Ascending aorta (tissue), 2 donors: ENCODE measurements at regions not wholly inside any gene's neighbourhood (a gene's known extent, or its start where the extent isn't known, plus 50 kb on each side); places are given as distances from the start of the nearest gene placed in this dataset.

Experiments
- DNase-seq, 2 donors: peaks; one replicate each; pipeline ENCODE4 v3.0.0-alpha.2; 2019; ENCODE audit warnings: low spot score in 2 of 2
- H3K27ac ChIP-seq, 2 donors: fragments of 200-600 bp; sonication (generic); one replicate each; pipeline ENCODE4 v1.5.1; 2016 to 2017; ENCODE audit warnings: mild to moderate bottlenecking in 1 of 2
- H3K27me3 ChIP-seq: fragments of 200-600 bp; sonication (generic); one replicate; pipeline ENCODE4 v1.5.1; 2017
- H3K36me3 ChIP-seq, 2 donors: fragments of 200-600 bp; sonication (generic); one replicate each; pipeline ENCODE4 v1.5.1; 2016
- H3K4me1 ChIP-seq, 2 donors: fragments of 200-600 bp; sonication (generic); one replicate each; pipeline ENCODE4 v1.5.1; 2016 to 2017; ENCODE audit warnings: mild to moderate bottlenecking in 1 of 2
- H3K4me3 ChIP-seq, 2 donors: fragments of 200-600 bp; sonication (generic); one replicate each; pipeline ENCODE4 v1.5.1; 2016 to 2017; ENCODE audit warnings: mild to moderate bottlenecking in 1 of 2
- H3K9me3 ChIP-seq, 2 donors: fragments of 200-600 bp; sonication (generic); one replicate each; pipeline ENCODE4 v1.5.1; 2016
- CTCF ChIP-seq, 3 experiments: fragments of 200-600 bp in 2 of 3; fragments of 450-650 bp in 1 of 3; sonication (generic) in 2 of 3; IDR thresholded peaks; one replicate each; pipeline ENCODE4 v1.5.1; 2016 to 2019; ENCODE audit warnings: antibody characterized with exemption in 3 of 3, mild to moderate bottlenecking in 1 of 3, moderate library complexity in 1 of 3
- intact Hi-C: fragments of 100-400 bp; cut with DNase I; formaldehyde crosslinking; loops from one replicate; pipeline ENCODE4 v1.15.1; 2023

GRCh38 chrX:113289503-113289902 is 448.9 kb upstream of the AMOT start:
- DNase-seq, result no peak
- no peak overlapping the region for H3K27ac ChIP-seq
- no peaks in the 10 kb centered on the region for H3K4me1 ChIP-seq
- H3K27me3 ChIP-seq, result no peaks in the 10 kb centered on the region
- intact Hi-C loops, result no loop called here
- no peaks in the 10 kb centered on the region for H3K9me3 ChIP-seq
- H3K4me3 ChIP-seq, result no peak overlapping the region
- no peaks in the 10 kb centered on the region for H3K36me3 ChIP-seq
- no peak for TF ChIP-seq CTCF (IDR thresholded peaks at IDR 0.05)

- no peak for DNase-seq
- intact Hi-C loops, result no loop called here
- no peaks in the 10 kb centered on the region for H3K36me3 ChIP-seq
- H3K4me3 ChIP-seq, result no peak overlapping the region
- no peak overlapping the region for H3K27ac ChIP-seq
- TF ChIP-seq CTCF (IDR thresholded peaks at IDR 0.05), result no peak
- H3K9me3 ChIP-seq, result no peaks in the 10 kb centered on the region
- no peaks in the 10 kb centered on the region for H3K27me3 ChIP-seq
- H3K4me1 ChIP-seq, result no peaks in the 10 kb centered on the region
Measured at GRCh38 chrX:113287761-113288160, 447.1 kb upstream of the AMOT start.

GRCh38 chrX:113275804-113276203 is 435.2 kb upstream of the AMOT start:
- intact Hi-C loops, result no loop called here

GRCh38 chrX:113274791-113275190 is 434.2 kb upstream of the AMOT start:
- Histone ChIP-seq H3K27me3 (no peaks in the 10 kb centered on the region), H3K9me3 (no peaks in the 10 kb centered on the region), H3K4me3 (no peak overlapping the region), H3K4me1 (no peaks in the 10 kb centered on the region), H3K36me3 (no peaks in the 10 kb centered on the region), H3K27ac (no peak overlapping the region)
- DNase-seq, result no peak
- no peak for TF ChIP-seq CTCF (IDR thresholded peaks at IDR 0.05)
- intact Hi-C loops, result no loop called here

More at GRCh38 chrX:113275804-113276203, 435.2 kb upstream of the AMOT start:
- H3K9me3 ChIP-seq, result no peaks in the 10 kb centered on the region
- H3K4me1 ChIP-seq, result no peaks in the 10 kb centered on the region
- no peak overlapping the region for H3K27ac ChIP-seq
- DNase-seq, result no peak
- H3K4me3 ChIP-seq, result no peak overlapping the region
- no peak for TF ChIP-seq CTCF (IDR thresholded peaks at IDR 0.05)
- no peaks in the 10 kb centered on the region for H3K27me3 ChIP-seq
- H3K36me3 ChIP-seq, result no peaks in the 10 kb centered on the region

- intact Hi-C loops, result no loop called here
- Histone ChIP-seq H3K4me3 (no peak overlapping the region), H3K27me3 (no peaks in the 10 kb centered on the region), H3K36me3 (no peaks in the 10 kb centered on the region), H3K27ac (no peak overlapping the region), H3K9me3 (no peaks in the 10 kb centered on the region), H3K4me1 (no peaks in the 10 kb centered on the region)
- no peak for TF ChIP-seq CTCF (IDR thresholded peaks at IDR 0.05)
- DNase-seq, result no peak
Measured at GRCh38 chrX:113274345-113274744, 433.7 kb upstream of the AMOT start.

- intact Hi-C loops, result no loop called here
- DNase-seq, result no peak
- Histone ChIP-seq H3K4me1 (no peaks in the 10 kb centered on the region), H3K27ac (no peak overlapping the region), H3K36me3 (no peaks in the 10 kb centered on the region), H3K4me3 (no peak overlapping the region), H3K27me3 (no peaks in the 10 kb centered on the region), H3K9me3 (no peaks in the 10 kb centered on the region)
- no peak for TF ChIP-seq CTCF (IDR thresholded peaks at IDR 0.05)
Measured at GRCh38 chrX:113269203-113269602, 428.6 kb upstream of the AMOT start.
